Retinal pigment epithelial cell (primary cell): ENCODE measurements at regions not wholly inside any gene's neighbourhood (a gene's known extent, or its start where the extent isn't known, plus 50 kb on each side); places are given as distances from the start of the nearest gene placed in this dataset.

Source experiments
- DNase-seq: peaks from one replicate; pipeline ENCODE4 v3.0.0-alpha.2; 2010; ENCODE audit warnings: low read depth
- H3K4me3 ChIP-seq: 2 replicates; pipeline ENCODE4 v1.5.1; 2011; ENCODE audit warnings: mild to moderate bottlenecking, low read length, control low read depth, moderate library complexity
- CTCF ChIP-seq: conservative IDR thresholded peaks from 2 replicates; pipeline ENCODE4 v1.5.1; 2011; ENCODE audit warnings: low read depth, low read length, control low read depth, inconsistent platforms

DNA sequence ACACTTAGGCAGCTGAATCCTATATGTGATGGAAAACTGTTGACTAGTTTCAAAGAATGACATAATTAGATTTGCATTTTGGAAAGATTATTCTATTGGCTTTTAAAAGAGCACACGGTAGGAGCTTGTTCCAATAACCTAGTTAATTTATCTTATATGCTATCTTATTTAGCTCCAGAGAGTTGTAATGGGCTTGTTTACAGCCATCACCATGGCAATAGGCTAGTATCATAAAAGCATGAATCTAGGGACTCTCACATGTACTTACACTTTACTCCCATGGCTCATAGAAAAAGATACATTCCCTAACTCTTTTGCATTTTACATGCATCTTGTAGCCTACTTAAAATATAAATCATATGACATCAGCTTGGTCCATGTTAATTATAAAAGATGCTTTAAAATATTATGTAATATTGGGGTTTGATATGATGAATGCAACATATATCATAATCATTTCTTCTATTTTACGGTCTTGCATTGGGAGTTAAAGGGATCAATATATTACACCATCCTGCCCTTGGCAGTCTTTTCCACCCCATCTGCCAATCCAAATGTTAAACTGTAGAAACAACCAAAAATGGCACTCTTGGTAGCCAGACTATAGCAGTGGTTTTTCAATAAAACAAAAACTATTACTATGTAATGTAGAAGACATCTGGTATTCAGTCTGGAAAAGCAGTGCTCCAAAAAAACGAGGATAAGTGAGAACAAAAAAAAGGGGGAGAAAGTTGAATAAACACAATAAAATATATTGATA is 2254.0 kb downstream of the LRRC4C start:
- TF ChIP-seq CTCF: no peak
- DNase-seq: no peak
- no peak overlapping the region for H3K4me3 ChIP-seq

DNA sequence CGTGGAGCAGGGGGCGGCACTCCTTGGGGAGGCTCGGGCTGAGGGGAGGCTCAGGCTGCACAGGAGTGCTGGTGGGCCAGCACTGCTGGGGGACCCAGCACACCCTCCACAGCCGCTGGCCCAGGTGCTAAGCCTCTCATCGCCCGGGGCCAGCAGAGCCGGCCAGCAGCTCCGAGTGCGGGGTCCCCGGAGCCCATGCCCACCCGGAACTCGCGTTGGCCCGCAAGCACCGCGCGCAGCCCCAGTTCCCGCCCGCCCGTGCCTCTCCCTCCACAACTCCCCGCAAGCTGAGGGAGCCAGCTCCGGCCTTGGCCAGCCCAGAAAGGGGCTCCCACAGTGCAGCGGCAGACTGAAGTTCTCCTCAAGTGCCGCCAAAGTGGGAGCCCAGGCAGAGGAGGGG is 2266.8 kb downstream of the LRRC4C start:
- no peak for TF ChIP-seq CTCF
- DNase-seq: no peak
- H3K4me3 ChIP-seq: no peak overlapping the region

- no peak for DNase-seq
- no peak for TF ChIP-seq CTCF
- H3K4me3 ChIP-seq: no peak overlapping the region
Measured at GRCh38 chr11:39190751-39191150, 2268.7 kb downstream of the LRRC4C start.

DNA sequence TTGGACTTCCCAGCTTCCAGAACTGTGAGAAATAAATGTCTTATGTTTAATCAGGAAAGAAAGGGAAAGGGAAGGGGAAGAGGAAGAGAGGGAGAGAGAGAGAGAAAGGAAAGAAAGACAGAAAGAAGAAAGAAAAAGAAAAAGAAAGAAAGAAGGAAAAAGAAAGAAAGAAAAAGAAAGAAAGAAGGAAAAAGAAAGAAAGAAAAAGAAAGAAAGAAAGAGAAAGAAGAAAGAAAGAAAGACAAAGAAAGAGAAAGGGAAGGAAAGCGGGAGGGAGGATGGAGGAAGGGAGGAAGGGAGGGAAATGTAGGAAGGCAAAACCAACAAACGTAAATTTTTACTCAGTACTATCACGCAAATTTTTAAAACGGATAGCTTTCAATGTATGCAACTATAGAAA is 2281.8 kb downstream of the LRRC4C start:
- no peak overlapping the region for H3K4me3 ChIP-seq
- no peak for DNase-seq
- TF ChIP-seq CTCF: no peak

GRCh38 chr11:39174965-39175364 is 2284.5 kb downstream of the LRRC4C start:
- TF ChIP-seq CTCF: no peak
- no peak for DNase-seq
- no peak overlapping the region for H3K4me3 ChIP-seq

GRCh38 chr11:39174196-39174595 is 2285.3 kb downstream of the LRRC4C start:
- TF ChIP-seq CTCF: no peak
- no peak for DNase-seq
- H3K4me3 ChIP-seq: no peak overlapping the region

GRCh38 chr11:39165021-39165420 is 2294.4 kb downstream of the LRRC4C start:
- DNase-seq: no peak
- no peak overlapping the region for H3K4me3 ChIP-seq
- no peak for TF ChIP-seq CTCF
